NCI-H1436 (cell line): ENCODE measurements at regions not wholly inside any gene's neighbourhood (a gene's known extent, or its start where the extent isn't known, plus 50 kb on each side); places are given as distances from the start of the nearest gene placed in this dataset.

Source experiments
- DNase-seq: peaks from one replicate; lab custom pipeline; 2025; lab: John Stamatoyannopoulos, UW

DNA sequence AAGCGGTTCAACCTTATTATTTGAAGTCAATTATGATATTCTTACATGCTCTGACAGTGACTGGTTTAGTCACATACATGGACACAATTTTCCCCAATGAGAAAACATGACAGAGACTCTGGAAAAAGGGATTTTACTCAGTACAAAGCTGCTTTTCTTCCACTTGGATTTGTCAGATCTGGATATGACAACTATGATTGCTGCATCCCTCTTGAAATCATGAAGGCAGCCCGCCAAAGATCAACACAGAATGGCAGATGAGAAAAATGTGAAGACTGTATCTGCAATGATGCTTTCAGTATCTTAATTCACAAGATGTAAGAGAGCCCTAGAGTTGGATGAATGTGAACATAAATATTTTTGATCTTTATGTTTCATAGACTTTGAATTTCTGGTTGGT, 439.6 kb downstream of the CDH8 start:
- DNase-seq: no peak

DNA sequence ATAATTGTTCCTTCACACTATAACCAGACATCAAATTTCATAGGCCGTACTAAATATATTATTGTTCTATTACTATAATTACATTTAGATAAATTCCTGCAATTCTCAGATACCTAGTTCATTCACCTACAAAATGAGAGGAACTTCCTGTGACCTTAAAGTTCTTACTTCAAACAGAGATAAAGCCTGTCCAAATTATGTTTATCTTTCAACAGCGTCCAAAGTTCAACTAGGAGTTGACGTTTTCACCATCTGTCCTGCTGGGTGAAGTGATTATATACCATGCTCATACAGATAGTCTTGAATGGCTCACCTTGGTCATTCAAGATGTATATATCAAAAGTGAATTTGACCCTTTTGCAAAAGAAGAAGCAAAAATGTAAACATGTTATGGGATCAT, 440.6 kb downstream of the CDH8 start:
- no peak for DNase-seq

DNA sequence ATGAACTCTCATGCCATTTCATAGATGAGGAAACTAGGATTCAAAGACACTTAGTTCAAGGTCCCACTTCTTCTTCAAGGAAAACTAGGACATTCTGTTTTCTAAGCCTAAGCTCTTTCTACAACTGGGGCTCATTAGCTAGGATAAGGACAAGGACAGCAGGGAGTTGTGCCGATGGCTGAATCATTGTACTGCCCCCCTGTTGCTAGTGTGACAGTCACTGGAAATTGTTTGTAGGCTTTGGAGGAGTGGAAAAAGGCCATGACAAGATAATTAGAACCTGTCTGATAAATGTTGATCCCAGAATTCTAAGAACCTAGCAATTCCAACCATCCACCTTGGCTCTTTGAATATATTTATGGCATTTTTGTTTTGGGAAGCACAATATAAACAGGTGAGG, 445.7 kb downstream of the CDH8 start:
- no peak for DNase-seq

DNA sequence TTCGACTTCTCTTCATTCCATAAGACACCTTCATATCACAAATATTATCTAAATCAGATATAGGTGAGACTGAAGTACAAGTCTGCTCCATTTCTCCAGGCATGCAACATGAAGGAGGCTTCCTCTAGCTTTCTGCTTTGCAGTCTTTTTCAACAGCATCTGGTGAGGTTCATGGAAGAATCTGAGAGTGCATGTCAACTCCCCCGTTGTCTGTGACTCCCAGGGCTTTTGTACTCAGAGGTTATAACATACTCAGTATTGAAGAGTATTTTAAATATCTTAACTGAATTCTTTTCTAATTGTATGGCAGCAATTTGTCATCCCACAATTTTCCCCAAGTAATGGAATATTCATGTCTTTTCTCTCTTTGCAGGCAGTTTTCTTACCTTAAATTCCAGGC, 448.7 kb downstream of the CDH8 start:
- no peak for DNase-seq

DNA sequence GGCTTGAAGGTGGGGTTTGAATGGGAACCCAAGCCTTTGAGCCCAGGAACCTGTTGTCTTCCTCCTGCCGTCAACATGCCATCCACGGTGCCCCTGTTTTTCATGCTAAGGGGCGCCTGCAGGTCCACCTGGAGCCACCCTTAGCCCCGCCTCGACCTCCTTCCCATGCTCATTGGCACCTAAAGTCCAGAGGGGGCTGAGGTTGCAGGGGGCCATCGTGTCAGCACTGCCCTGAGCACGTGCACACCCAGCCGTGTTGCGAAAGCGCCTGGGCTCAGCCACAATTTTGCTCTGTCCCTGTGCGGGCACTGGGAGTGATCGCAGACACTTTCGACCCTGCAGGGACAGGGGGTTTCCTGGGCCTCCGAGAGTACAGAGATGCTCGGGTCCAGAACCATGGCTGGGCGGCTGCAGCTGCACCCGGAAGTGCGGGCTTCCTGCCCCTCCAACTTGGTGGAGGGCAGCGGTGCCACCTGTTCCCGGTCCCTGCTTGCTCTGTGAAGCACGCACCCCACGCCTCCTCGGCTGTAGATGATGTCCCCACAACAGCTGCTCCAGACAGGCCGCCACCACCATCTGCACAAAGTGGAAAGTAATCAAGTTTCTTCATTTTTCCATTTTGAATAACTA, 454.7 kb downstream of the CDH8 start:
- no peak for DNase-seq

DNA sequence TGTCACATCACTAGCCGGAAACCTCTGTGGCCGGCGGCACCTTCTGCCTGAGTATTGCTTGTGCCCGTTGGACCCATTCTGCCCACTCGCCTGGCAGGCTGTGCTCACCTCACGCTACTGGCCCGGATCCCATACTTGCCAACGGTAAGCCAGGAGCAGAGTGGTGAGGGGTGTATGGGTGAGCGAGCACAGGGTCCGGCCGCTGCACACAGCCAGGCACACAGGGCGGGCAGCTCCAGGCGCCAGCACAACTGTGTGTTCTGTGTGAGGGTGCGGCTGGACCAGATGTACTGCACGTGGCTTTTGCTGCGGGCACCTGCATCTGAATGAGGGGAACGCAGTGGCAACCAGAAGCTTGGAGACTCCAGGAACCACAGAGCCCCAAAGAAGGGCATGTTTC, 455.7 kb downstream of the CDH8 start:
- DNase-seq: no peak

DNA sequence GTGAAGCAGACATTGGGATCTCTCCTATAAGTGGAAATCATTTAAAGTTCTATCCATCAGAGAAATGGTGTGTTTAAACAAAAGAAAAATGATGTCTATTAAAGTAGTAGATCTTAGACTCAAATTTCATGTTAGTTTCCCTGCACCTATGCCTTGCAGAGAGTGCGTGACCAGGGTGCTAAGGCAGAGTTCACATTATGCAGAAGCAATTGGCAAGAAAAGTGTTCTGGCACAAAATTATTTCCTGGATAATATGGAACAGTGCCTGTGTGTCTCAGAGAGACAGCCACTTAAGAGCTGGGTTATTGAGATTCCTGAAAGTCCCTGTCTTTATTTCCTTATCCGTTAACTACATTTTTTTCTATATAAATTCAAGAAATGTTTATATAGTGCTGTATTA, 457.0 kb downstream of the CDH8 start:
- DNase-seq: no peak

DNA sequence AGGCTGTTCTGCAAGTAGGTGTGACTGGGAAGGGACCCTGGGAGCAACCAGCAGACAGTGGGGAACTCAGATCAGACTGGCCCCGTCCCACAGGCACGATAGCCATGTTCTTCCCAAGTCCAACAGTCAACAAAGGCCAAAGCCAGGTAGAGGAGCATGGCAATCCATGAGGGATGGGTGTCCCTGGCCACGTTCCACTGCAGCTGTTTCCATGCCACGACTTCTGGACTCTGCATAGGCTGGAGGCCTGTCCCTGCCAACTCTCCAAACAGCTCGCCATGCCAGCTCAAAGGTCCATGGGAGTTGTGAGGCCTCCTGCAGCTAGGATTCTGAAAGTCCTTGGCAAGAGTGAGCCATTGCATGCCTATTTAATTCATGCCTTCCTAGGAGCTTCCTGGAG, 459.8 kb downstream of the CDH8 start:
- DNase-seq: no peak

DNA sequence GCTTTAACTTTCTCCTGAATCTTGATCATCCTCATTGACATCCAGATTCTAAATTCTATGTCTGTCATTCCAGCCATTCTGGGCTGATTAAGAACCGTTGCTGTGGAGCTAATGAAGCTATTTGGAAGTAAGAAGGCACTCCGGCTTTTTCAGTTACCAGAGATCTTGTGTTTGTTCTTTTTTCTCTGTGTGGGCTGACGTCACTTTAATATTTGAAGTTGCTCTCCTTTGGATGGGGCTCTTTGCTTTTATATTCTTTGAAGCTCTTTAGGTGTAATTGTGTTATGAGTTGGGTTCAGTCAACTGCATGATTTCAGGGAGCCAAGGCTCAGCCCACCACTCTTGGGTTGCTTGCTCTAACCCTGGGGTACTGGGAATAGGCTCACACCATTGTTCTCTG, 460.6 kb downstream of the CDH8 start:
- DNase-seq: no peak

DNA sequence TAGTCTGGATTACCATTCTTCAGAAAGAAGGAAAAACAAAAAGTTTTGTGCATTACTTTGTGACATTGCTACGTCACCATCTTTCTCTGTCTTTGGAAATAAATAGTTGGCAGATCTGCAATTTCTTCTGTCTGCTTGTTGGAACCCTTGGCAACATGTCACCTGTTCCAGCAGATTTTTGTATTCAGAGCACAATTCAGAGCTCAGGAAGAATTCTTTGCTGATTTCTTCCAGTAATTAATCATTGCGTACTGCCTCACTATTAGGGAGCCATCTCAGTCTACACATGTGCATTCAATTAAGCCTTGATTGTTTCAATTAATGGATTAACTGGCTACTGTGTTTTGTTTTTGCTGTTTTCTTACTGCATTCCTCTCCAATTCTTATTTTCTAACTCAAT, 467.2 kb downstream of the CDH8 start:
- DNase-seq: no peak

DNA sequence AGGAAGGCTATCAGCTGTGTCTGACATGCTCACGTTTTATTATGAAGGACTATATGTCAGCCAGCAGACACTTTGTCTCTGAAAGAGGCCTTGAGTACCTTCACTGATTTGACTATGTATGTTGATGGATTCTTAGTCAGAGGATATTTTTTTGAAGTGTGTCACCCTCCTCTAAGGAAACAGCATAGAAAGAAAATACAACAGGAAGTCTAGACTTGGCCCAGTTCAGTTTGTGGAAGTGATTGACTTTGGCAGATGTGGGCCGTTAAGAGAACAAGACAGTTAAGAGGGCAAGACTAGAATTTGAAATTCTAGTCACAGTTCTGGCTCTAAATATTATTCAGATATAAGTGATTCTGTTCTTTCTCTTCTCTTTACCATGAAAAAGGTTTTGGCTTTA, 471.5 kb downstream of the CDH8 start:
- no peak for DNase-seq

DNA sequence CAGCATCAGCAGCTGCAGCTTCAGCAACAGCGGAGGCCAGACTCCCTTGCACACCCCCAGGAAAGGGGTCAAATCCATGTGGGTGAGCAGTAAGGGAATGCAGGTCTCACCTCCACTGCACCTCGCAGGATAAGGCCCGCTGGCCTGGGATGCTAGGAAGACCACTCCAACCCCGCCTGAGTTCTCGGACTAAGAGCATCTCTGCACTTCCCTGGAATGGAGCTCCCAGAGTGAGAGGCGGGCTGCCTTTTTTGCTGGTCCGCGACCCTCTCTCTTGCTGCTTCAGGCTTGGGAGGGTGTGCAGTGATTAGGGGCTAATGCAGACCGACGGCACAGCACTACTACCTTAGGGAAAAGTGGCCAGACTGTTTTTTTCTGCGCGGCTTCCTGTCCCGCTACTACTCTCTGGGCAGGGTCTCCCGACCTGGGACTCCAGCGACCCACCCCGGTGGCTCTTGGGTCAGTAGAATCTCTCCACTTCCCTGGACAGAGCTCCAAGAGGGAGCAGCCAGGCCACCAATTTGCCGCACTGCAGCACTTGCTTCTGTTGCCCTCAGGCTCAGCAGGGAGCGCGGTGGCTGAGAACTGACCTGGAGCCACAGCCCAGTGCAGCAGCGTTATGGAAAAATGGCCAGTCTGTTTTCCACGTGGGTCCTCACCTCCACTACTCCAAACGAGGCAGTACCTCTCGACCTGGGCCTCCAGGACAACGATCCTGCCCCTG, 480.4 kb downstream of the CDH8 start:
- no peak for DNase-seq

DNA sequence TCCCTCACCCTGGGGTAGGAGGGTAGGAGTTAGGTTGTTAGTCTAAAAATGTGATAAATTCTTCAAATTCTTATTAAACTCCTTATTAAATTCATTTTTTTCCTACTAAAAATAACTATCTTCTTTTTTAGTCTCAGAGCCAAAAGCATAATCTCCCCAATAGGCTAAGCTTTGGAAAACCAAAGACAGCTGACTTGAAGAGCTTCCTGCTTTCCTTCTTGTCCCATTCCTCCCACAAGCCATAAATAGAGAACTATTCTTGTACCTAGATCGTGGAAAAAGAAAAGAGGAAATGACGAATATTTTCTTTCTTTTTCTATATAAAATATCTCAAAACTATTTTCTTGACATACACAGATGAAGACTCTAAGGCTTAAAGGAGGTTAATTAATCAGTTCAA, 486.9 kb downstream of the CDH8 start:
- DNase-seq: no peak

DNA sequence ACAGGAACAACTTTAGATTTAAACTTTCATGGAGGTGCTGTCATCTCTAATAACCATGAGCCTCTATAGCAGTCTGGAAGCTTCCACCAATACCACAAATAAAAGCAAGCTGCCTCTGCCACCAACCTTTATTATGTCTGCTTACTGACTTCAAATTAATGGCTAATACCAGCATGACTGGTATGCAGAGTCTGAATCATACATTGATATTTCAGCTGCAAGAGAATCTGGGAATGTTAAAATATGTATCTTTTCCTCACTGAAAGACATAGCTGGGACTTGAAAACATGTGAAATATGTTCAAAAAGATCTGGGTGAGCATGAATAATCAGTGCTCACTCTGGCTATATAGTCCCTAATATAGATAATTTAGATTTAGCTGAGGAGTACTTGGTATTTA, 488.6 kb downstream of the CDH8 start:
- DNase-seq: no peak

DNA sequence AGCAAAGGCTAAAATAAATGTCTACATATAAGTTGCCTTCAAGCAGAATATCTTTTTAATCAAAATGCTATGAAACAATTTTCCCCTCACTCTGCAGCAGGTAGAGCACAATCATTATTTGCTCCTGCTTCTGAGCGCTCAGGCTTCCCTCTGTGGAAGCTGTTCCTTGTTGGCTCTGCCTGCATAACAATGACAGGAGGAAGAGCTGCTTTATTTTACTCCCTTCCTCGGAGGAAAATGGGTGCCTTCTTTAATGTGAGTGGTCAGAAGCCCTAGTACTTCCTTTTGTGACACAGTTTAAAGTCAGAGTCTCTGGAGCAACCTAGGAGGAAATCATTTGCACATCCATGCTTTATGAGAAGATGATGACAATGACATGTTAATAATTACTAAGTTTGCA, 492.1 kb downstream of the CDH8 start:
- no peak for DNase-seq

DNA sequence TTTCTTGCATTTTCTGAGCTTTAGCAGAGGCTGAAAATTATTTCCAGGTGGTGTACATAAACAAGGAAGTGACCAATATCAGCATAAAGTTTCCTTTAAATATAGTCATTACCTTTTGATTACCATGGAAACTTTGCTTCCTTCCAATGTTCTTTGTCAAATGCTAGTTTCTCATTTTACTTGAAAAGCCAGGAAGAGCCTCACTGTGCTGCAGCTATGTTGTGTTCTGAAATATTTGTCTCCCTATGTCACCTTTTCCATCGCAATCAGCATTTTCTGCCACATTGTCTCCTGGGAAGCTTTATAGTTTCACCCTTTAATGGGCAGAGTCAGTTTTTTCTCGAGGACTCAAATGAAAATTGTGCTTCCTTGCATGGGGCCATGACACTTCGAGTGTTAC, 496.0 kb downstream of the CDH8 start:
- no peak for DNase-seq

DNA sequence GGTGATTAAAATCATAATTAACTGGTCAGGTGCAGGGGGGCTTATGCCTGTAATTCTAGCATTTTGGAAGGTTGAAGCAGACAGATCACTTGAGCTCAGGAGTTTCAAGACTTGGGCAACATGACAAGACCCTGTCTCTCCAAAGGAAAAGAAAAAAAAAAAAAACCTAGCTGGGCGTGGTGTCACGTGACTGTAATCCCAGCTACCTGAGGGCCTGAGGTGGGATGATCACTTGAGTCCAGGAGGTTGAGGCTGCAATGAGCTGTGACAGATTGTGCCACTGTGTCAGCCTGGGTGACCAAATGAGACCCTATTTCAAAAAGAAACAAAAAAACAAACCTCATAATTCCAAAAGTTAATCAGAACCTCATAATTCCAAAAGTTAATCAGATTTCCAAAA, 505.5 kb downstream of the CDH8 start:
- DNase-seq: no peak

DNA sequence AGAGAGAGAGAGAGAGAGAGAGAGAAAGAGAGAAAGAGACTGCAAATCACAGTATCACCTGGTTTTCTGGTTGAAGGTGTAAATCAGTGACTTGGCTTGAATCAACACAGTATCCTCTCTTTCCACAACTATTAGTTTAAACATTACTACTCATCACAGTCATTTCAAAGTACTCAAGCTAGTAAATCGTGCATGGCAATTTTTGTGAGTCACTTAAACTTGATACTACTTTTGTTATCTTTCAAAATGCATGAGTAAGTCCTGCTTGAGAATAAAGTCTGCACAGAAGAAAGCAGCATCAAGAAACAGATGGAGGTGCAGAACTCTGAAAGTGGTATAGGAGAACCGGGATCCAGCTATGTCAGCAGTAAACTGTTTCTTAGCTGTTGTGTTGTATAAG, 535.4 kb downstream of the CDH8 start:
- no peak for DNase-seq

DNA sequence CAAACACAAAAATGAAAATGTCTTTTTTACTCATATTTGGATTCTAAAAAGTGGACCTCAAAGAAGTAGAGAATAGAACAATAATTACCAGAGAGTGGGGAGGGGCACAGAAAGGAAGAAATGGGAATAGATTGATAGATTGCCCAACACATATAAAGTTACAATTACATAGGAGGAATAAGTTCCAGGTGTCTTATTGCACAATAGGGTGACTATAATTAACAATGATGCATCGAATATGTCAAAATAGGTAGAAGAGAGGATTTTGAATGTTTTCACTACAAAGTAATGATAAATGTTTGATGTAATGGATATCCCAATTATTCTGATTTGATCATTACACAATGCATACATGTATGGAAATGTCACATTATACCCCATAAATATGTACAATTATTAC, 556.0 kb downstream of the CDH8 start:
- DNase-seq: no peak

DNA sequence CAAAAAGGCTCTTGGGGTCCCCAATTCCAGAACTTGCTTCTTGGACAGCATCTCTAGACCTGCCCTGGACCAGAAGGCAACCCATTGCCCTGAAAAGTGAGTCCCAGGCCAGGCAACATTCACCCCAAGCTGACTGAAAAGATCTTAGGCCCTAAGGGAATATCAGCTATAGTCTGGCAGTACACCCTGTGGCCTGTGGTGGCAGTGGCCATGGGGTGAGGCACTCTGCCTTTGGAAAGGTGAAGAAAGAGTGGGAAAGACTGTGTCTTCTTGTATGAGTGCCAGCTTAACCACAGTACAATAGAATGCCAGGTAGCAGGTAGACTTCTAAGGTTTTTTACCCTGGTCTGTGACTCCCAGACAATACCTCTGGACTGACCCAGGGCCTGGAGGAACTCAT, 564.5 kb downstream of the CDH8 start:
- DNase-seq: no peak

DNA sequence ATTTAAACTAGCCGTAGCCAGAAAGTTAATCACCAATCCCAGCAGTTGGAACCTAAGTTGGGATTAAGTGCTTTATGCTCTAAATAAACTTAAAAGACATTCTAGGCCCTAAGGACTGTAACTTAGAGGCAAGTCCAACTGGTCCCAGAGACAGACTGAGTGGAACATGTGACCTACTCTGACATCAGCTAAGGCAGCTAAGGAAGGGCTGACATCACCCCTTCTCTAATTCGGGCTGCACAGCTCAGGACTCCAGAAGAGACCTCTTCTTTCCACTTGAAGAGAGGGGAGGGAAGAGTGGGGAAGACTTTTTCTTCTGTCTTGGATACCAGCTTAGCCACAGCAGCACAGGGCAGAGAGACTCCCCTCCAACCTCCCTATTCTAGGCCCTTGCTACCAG, 565.2 kb downstream of the CDH8 start:
- DNase-seq: no peak

DNA sequence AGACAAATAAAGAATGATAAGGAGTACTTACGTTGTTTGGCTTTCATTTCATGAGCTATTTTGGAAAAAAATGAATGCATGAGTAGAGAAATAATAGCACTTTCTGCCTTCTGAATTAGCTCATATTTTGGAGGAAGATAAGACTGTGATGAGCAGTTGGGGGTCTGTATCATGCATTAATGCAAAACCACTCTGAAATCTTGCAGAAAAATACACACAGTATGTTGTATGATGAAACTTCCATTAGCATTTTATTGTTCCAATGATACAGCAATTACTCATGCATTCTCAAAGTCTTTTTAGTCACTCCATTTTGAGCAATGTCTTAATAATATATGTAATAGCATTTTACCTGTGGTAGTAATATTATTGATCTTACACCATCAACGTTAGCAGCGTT, 571.0 kb downstream of the CDH8 start:
- DNase-seq: no peak

DNA sequence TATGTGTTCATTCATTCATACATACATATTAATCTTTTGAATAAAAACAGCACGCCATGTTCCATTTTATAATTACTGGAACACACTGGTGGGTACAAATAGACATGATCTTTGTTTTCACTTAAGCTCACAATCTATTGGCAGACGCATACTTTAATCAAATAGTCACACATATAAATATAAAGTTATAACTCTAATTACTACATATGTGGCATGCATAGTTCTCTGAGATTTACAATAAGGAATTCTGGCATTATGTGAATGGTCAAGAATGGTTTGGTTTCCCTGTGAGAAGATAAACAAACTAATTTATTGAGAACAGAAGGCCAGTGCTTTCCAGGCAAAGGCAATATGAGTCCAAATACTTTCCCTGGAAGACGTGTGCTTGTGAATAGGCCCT, 576.2 kb downstream of the CDH8 start:
- DNase-seq: no peak

DNA sequence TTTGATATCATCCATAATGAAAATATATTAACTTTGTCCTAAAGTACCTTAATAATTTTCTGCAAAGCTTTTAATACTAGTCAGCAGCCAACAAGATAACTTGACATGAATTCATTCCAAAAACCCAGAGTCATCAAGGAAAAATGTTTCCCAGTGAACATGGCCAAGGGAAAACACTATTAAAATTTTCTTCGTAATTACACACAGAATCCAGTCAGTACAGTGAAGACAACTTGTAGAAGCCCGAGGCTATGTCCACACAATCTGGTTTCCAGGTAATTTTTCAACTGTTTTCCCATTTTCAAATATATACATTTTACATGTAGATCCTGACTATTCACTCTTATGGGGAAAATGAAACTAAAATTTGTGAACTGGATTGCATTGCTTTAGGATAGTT, 600.9 kb downstream of the CDH8 start:
- DNase-seq: no peak
